A172 (cell line): ENCODE measurements at regions not wholly inside any gene's neighbourhood (a gene's known extent, or its start where the extent isn't known, plus 50 kb on each side); places are given as distances from the start of the nearest gene placed in this dataset.
"Not testable (repeated sequence)": the region's sequence is repeated elsewhere in the genome, so short reads cannot be mapped to it uniquely, and the experiment has no call there.

Source experiments
- DNase-seq: peaks from one replicate; pipeline ENCODE4 v3.0.0-alpha.2; 2015; ENCODE audit warnings: low spot score

GRCh38 chr14:87312169-87312893 is 680.7 kb downstream of the GALC start:
- no peak for DNase-seq

- DNase-seq = no peak
Observed at GRCh38 chr14:87309557-87309956, 683.4 kb downstream of the GALC start.

- no peak for DNase-seq
Observed at GRCh38 chr14:87306409-87307168, 686.4 kb downstream of the GALC start.

- DNase-seq = no peak
Observed at GRCh38 chr14:87305345-87305744, 687.6 kb downstream of the GALC start.

GRCh38 chr14:87304404-87304803 is 688.6 kb downstream of the GALC start:
- no peak for DNase-seq

GRCh38 chr14:87286826-87287225 is 706.2 kb downstream of the GALC start:
- DNase-seq = no peak

- no peak for DNase-seq
Observed at GRCh38 chr14:87286191-87286590, 706.8 kb downstream of the GALC start.

GRCh38 chr14:87285506-87285905 is 707.5 kb downstream of the GALC start:
- DNase-seq = no peak

- no peak for DNase-seq
Observed at GRCh38 chr14:87283547-87283946, 709.4 kb downstream of the GALC start.

- DNase-seq = no peak
Observed at GRCh38 chr14:87282266-87282665, 710.7 kb downstream of the GALC start.

GRCh38 chr14:87278415-87278814 is 714.6 kb downstream of the GALC start:
- no peak for DNase-seq

- no peak for DNase-seq
Observed at GRCh38 chr14:87271331-87271730, 721.7 kb downstream of the GALC start.

GRCh38 chr14:87268997-87269396 is 724.0 kb downstream of the GALC start:
- DNase-seq = no peak

- DNase-seq = no peak
Observed at GRCh38 chr14:87264796-87265195, 728.2 kb downstream of the GALC start.

- DNase-seq = peak; percentile 22
Observed at GRCh38 chr14:87264272-87264785, 728.7 kb downstream of the GALC start.

- no peak for DNase-seq
Observed at GRCh38 chr14:87261621-87262020, 731.4 kb downstream of the GALC start.

- no peak for DNase-seq
Observed at GRCh38 chr14:87260460-87260859, 732.5 kb downstream of the GALC start.

GRCh38 chr14:87257421-87257820 is 735.6 kb downstream of the GALC start:
- no peak for DNase-seq

- DNase-seq = no peak
Observed at GRCh38 chr14:87255058-87255457, 737.9 kb downstream of the GALC start.

GRCh38 chr14:87254331-87254874 is 738.6 kb downstream of the GALC start:
- DNase-seq = no peak

GRCh38 chr14:87253791-87254190 is 739.2 kb downstream of the GALC start:
- DNase-seq = not testable (repeated sequence)

- no peak for DNase-seq
Observed at GRCh38 chr14:87252103-87252502, 740.9 kb downstream of the GALC start.

GRCh38 chr14:87251011-87251410 is 742.0 kb downstream of the GALC start:
- no peak for DNase-seq
